ENCODE measurements at regions not wholly inside any gene's neighbourhood (a gene's known extent, or its start where the extent isn't known, plus 50 kb on each side); places are given as distances from the start of the nearest gene placed in this dataset.

- Mint-ChIP-seq H3K27ac (no peak overlapping the region), H3K4me3 (no peak overlapping the region), H3K9me3 (peaks cover 13% of the 10 kb centered on the region), H3K27me3 (peaks cover 9% of the 10 kb centered on the region), H3K36me3 (peaks cover 7% of the 10 kb centered on the region), H3K4me1 (ENCODE audit: unreplicated experiment) (peaks cover 9% of the 10 kb centered on the region)
- TF ChIP-seq CTCF (conservative IDR thresholded peaks at IDR 0.05) = no peak
- no peak for DNase-seq (ENCODE audit: extremely low spot score, unreplicated experiment)
Observed at GRCh38 chr6:168778201-168778600, 337.2 kb downstream of the SMOC2 start.

- H3K27ac Mint-ChIP-seq = no peak overlapping the region
- peaks cover 21% of the 10 kb centered on the region for H3K9me3 Mint-ChIP-seq
Observed at GRCh38 chr6:168774381-168774780, 333.4 kb downstream of the SMOC2 start.

GRCh38 chr6:168773788-168774187, 332.8 kb downstream of the SMOC2 start:
- DNase-seq (ENCODE audit: extremely low spot score, unreplicated experiment) = no peak
- TF ChIP-seq CTCF (conservative IDR thresholded peaks at IDR 0.05) = no peak
- Mint-ChIP-seq H3K36me3 (peaks cover 8% of the 10 kb centered on the region), H3K9me3 (peaks cover 21% of the 10 kb centered on the region), H3K4me3 (no peak overlapping the region), H3K27ac (no peak overlapping the region), H3K27me3 (peaks cover 7% of the 10 kb centered on the region), H3K4me1 (ENCODE audit: unreplicated experiment) (peaks cover 5% of the 10 kb centered on the region)

More at GRCh38 chr6:168774381-168774780, 333.4 kb downstream of the SMOC2 start:
- H3K27me3 Mint-ChIP-seq = peaks cover 7% of the 10 kb centered on the region
- H3K4me1 Mint-ChIP-seq (ENCODE audit: unreplicated experiment) = peaks cover 5% of the 10 kb centered on the region
- H3K36me3 Mint-ChIP-seq = peaks cover 8% of the 10 kb centered on the region
- TF ChIP-seq CTCF (conservative IDR thresholded peaks at IDR 0.05) = no peak
- DNase-seq (ENCODE audit: extremely low spot score, unreplicated experiment) = no peak
- H3K4me3 Mint-ChIP-seq = no peak overlapping the region

- no peaks in the 10 kb centered on the region for H3K27me3 Mint-ChIP-seq
- no peak overlapping the region for H3K4me3 Mint-ChIP-seq
- peaks cover 8% of the 10 kb centered on the region for H3K4me1 Mint-ChIP-seq (ENCODE audit: unreplicated experiment)
- H3K36me3 Mint-ChIP-seq = no peaks in the 10 kb centered on the region
- H3K27ac Mint-ChIP-seq = no peak overlapping the region
- H3K9me3 Mint-ChIP-seq = peaks cover 5% of the 10 kb centered on the region
- TF ChIP-seq CTCF (conservative IDR thresholded peaks at IDR 0.05) = no peak
- DNase-seq (ENCODE audit: extremely low spot score, unreplicated experiment) = no peak
Observed at GRCh38 chr6:168765752-168766151, 324.8 kb downstream of the SMOC2 start.

GRCh38 chr6:168756009-168756634, 315.1 kb downstream of the SMOC2 start:
- DNase-seq (ENCODE audit: extremely low spot score, unreplicated experiment) = no peak
- TF ChIP-seq CTCF (conservative IDR thresholded peaks at IDR 0.05) = no peak
- no peaks in the 10 kb centered on the region for H3K36me3 Mint-ChIP-seq
- peak overlapping the region; percentile 6 for H3K4me3 Mint-ChIP-seq
- H3K27ac Mint-ChIP-seq = peak overlapping the region; percentile 82
- H3K27me3 Mint-ChIP-seq = no peaks in the 10 kb centered on the region
- peaks cover 5% of the 10 kb centered on the region for H3K9me3 Mint-ChIP-seq
- H3K4me1 Mint-ChIP-seq (ENCODE audit: unreplicated experiment) = peaks cover 19% of the 10 kb centered on the region

Measured in type B pancreatic cell (in vitro differentiated cells).